ENCODE measurements at regions not wholly inside any gene's neighbourhood (a gene's known extent, or its start where the extent isn't known, plus 50 kb on each side); places are given as distances from the start of the nearest gene placed in this dataset.

DNA sequence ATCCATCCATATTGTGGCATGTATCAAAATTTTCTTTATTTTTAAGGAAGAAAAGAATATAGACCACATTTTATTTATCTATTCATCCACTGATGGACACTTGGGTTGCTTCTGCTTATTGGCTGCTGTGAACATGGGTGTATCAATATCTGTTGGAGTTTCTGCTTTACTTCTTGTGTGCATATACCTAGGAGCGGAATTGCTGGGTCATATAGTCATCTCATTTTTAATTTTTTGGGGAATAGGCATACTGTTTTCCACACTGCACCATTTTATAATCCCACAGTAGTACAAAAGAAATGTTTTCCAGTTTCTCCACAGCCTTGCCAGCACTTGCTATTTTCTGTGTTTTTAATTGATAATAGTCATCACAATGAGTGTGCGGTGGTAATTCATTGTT lies 197.2 kb downstream of the ACKR3 start:
- TF ChIP-seq RELA (CRISPR knock-in tag; IDR thresholded peaks at IDR 0.05) (no peak), MAFK (conservative IDR thresholded peaks at IDR 0.05 in 1 of 2, IDR thresholded peaks at IDR 0.05 in 1 of 2; ENCODE audit: low read length in 2 of 2) (no peak), ZNF850 (CRISPR knock-in tag; conservative IDR thresholded peaks at IDR 0.05) (no peak), KAT7 (CRISPR knock-in tag; IDR thresholded peaks at IDR 0.05; ENCODE audit: borderline replicate concordance) (no peak), SMAD9 (CRISPR knock-in tag; IDR thresholded peaks at IDR 0.05) (no peak), HDAC6 (IDR thresholded peaks at IDR 0.05; ENCODE audit: low read depth, low read length) (no peak), HIVEP1 (CRISPR knock-in tag; IDR thresholded peaks at IDR 0.05) (no peak), SMC3 (IDR thresholded peaks at IDR 0.05; ENCODE audit: low read length) (no peak), ZSCAN30 (CRISPR knock-in tag; IDR thresholded peaks at IDR 0.05) (no peak), RXRA (CRISPR knock-in tag; IDR thresholded peaks at IDR 0.05) (no peak), ZBTB42 (CRISPR knock-in tag; IDR thresholded peaks at IDR 0.05) (no peak)
- TF ChIP-seq, protein P1, sequence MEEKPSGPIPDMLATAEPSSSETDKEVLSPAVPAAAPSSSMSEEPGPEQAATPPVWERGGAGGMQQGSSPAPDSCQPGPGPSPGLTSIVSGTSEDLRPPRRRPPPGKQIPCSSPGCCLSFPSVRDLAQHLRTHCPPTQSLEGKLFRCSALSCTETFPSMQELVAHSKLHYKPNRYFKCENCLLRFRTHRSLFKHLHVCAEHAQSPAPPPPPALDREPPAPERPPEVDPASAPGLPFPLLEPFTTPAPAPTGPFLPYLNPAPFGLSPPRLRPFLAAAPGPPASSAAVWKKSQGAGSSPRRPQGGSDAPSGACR (CRISPR knock-in tag; IDR thresholded peaks at IDR 0.05), result no peak
- TF ChIP-seq, protein P2, sequence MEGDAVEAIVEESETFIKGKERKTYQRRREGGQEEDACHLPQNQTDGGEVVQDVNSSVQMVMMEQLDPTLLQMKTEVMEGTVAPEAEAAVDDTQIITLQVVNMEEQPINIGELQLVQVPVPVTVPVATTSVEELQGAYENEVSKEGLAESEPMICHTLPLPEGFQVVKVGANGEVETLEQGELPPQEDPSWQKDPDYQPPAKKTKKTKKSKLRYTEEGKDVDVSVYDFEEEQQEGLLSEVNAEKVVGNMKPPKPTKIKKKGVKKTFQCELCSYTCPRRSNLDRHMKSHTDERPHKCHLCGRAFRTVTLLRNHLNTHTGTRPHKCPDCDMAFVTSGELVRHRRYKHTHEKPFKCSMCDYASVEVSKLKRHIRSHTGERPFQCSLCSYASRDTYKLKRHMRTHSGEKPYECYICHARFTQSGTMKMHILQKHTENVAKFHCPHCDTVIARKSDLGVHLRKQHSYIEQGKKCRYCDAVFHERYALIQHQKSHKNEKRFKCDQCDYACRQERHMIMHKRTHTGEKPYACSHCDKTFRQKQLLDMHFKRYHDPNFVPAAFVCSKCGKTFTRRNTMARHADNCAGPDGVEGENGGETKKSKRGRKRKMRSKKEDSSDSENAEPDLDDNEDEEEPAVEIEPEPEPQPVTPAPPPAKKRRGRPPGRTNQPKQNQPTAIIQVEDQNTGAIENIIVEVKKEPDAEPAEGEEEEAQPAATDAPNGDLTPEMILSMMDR (CRISPR knock-in tag; IDR thresholded peaks at IDR 0.05), result no peak
- TF ChIP-seq, protein P3, sequence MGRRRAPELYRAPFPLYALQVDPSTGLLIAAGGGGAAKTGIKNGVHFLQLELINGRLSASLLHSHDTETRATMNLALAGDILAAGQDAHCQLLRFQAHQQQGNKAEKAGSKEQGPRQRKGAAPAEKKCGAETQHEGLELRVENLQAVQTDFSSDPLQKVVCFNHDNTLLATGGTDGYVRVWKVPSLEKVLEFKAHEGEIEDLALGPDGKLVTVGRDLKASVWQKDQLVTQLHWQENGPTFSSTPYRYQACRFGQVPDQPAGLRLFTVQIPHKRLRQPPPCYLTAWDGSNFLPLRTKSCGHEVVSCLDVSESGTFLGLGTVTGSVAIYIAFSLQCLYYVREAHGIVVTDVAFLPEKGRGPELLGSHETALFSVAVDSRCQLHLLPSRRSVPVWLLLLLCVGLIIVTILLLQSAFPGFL (CRISPR knock-in tag; IDR thresholded peaks at IDR 0.05), result no peak

All from HepG2 (cell line).